ENCODE measurements at regions not wholly inside any gene's neighbourhood (a gene's known extent, or its start where the extent isn't known, plus 50 kb on each side); places are given as distances from the start of the nearest gene placed in this dataset.

- TF ChIP-seq CTCF (IDR thresholded peaks at IDR 0.05; ENCODE audit: low read depth, low read length), result no peak
- H3K27ac ChIP-seq, result no peak overlapping the region
- no peak for DNase-seq
Measured at GRCh38 chr3:61350782-61351309, 99.6 kb upstream of the FHIT start.

GRCh38 chr3:61352306-61352705, 101.1 kb upstream of the FHIT start:
- H3K36me3 ChIP-seq, result no peaks in the 10 kb centered on the region
- no peaks in the 10 kb centered on the region for H3K9me3 ChIP-seq (ENCODE audit: severe bottlenecking)
- no peak for TF ChIP-seq CTCF (IDR thresholded peaks at IDR 0.05; ENCODE audit: low read depth, low read length)
- H3K4me3 ChIP-seq (ENCODE audit: low read depth, low read length), result no peak overlapping the region
- H3K27ac ChIP-seq, result no peak overlapping the region
- DNase-seq, result no peak
- no peaks in the 10 kb centered on the region for H3K27me3 ChIP-seq (ENCODE audit: insufficient read depth, low read depth, severe bottlenecking)

More at GRCh38 chr3:61350782-61351309, 99.6 kb upstream of the FHIT start:
- Histone ChIP-seq H3K4me3 (ENCODE audit: low read depth, low read length) (no peak overlapping the region), H3K9me3 (ENCODE audit: severe bottlenecking) (no peaks in the 10 kb centered on the region), H3K27me3 (ENCODE audit: insufficient read depth, low read depth, severe bottlenecking) (no peaks in the 10 kb centered on the region), H3K36me3 (no peaks in the 10 kb centered on the region)

GRCh38 chr3:61353382-61353781, 102.1 kb upstream of the FHIT start:
- Histone ChIP-seq H3K27ac (no peak overlapping the region), H3K9me3 (ENCODE audit: severe bottlenecking) (no peaks in the 10 kb centered on the region), H3K27me3 (ENCODE audit: insufficient read depth, low read depth, severe bottlenecking) (no peaks in the 10 kb centered on the region), H3K36me3 (no peaks in the 10 kb centered on the region), H3K4me3 (ENCODE audit: low read depth, low read length) (no peak overlapping the region)
- no peak for DNase-seq
- no peak for TF ChIP-seq CTCF (IDR thresholded peaks at IDR 0.05; ENCODE audit: low read depth, low read length)

- Histone ChIP-seq H3K4me3 (ENCODE audit: low read depth, low read length) (no peak overlapping the region), H3K27ac (no peak overlapping the region), H3K36me3 (no peaks in the 10 kb centered on the region), H3K27me3 (ENCODE audit: insufficient read depth, low read depth, severe bottlenecking) (no peaks in the 10 kb centered on the region), H3K9me3 (ENCODE audit: severe bottlenecking) (no peaks in the 10 kb centered on the region)
- no peak for DNase-seq
- no peak for TF ChIP-seq CTCF (IDR thresholded peaks at IDR 0.05; ENCODE audit: low read depth, low read length)
Measured at GRCh38 chr3:61354604-61355003, 103.4 kb upstream of the FHIT start.

- DNase-seq, result no peak
- H3K27ac ChIP-seq, result no peak overlapping the region
- H3K9me3 ChIP-seq (ENCODE audit: severe bottlenecking), result no peaks in the 10 kb centered on the region
- no peak overlapping the region for H3K4me3 ChIP-seq (ENCODE audit: low read depth, low read length)
- no peaks in the 10 kb centered on the region for H3K36me3 ChIP-seq
- H3K27me3 ChIP-seq (ENCODE audit: insufficient read depth, low read depth, severe bottlenecking), result no peaks in the 10 kb centered on the region
- TF ChIP-seq CTCF (IDR thresholded peaks at IDR 0.05; ENCODE audit: low read depth, low read length), result no peak
Measured at GRCh38 chr3:61356685-61357084, 105.4 kb upstream of the FHIT start.

- H3K27me3 ChIP-seq (ENCODE audit: insufficient read depth, low read depth, severe bottlenecking), result no peaks in the 10 kb centered on the region
- no peak overlapping the region for H3K4me3 ChIP-seq (ENCODE audit: low read depth, low read length)
- no peak overlapping the region for H3K27ac ChIP-seq
- no peak for DNase-seq
- no peaks in the 10 kb centered on the region for H3K9me3 ChIP-seq (ENCODE audit: severe bottlenecking)
- no peaks in the 10 kb centered on the region for H3K36me3 ChIP-seq
- TF ChIP-seq CTCF (IDR thresholded peaks at IDR 0.05; ENCODE audit: low read depth, low read length), result no peak
Measured at GRCh38 chr3:61357902-61358301, 106.7 kb upstream of the FHIT start.

All from WERI-Rb-1 (cell line).